ENCODE measurements at regions not wholly inside any gene's neighbourhood (a gene's known extent, or its start where the extent isn't known, plus 50 kb on each side); places are given as distances from the start of the nearest gene placed in this dataset.

DNA sequence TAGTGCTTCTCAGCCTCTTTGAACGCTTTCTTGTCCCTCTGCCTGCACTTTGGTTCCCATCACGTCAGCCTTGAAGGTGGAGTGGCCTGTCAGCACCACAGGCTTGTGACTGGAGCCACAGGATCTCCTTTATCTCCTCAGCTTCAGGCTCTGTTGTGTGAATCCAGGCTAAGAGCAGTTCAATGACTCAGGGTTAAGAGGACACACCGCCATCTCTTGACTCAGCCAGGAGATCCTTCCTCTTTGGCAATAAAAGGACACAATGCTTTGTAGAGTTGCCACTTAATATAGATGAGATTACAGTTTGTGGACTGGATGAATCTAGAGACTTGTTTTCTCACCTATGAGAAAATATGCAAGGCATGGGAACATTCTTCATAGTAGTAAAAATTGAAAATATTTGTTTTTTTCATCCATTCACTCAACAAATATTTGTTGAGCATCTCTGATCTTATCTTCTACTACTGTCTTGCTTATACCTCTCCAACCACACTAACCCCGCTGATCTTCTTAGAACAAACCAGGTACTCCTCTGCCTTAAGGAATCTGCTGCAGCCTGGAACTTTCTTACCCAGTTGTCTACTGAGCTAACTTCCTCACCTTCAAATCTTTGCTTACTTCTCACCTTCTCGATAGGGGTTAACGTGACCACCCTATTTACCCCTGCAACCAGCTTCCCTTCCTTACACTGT is 62.3 kb downstream of the UCHL1 start:
- TF ChIP-seq, protein P1, sequence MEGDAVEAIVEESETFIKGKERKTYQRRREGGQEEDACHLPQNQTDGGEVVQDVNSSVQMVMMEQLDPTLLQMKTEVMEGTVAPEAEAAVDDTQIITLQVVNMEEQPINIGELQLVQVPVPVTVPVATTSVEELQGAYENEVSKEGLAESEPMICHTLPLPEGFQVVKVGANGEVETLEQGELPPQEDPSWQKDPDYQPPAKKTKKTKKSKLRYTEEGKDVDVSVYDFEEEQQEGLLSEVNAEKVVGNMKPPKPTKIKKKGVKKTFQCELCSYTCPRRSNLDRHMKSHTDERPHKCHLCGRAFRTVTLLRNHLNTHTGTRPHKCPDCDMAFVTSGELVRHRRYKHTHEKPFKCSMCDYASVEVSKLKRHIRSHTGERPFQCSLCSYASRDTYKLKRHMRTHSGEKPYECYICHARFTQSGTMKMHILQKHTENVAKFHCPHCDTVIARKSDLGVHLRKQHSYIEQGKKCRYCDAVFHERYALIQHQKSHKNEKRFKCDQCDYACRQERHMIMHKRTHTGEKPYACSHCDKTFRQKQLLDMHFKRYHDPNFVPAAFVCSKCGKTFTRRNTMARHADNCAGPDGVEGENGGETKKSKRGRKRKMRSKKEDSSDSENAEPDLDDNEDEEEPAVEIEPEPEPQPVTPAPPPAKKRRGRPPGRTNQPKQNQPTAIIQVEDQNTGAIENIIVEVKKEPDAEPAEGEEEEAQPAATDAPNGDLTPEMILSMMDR (IDR thresholded peaks at IDR 0.05): no peak

DNA sequence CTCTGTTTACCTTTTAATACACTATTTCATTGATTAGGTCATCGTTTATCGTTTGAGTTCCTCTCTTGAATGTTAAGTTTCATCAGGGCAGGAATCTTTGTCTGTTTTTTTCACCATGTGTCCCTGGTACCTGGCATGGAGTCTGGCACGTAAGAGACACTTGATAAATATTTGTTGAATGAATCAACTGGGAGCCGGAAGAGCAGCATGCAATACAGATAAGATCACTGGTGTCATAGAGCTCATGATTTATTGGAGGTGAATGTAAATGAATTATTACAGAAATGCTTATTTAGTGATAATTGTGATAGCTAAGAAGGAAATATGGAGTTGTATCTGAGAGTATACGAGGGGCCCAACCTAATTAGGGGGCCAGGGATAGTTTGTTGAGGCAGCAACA is 62.8 kb downstream of the UCHL1 start:
- H3K4me3 ChIP-seq: no peak overlapping the region
- no peak overlapping the region for H3K27ac ChIP-seq
- DNase-seq (ENCODE audit: low spot score): no peak
- TF ChIP-seq, protein P1 (IDR thresholded peaks at IDR 0.05): no peak

More for the DNA sequence above, 62.3 kb downstream of the UCHL1 start:
- H3K4me3 ChIP-seq: no peak overlapping the region
- H3K27ac ChIP-seq: no peak overlapping the region
- DNase-seq (ENCODE audit: low spot score): no peak

DNA sequence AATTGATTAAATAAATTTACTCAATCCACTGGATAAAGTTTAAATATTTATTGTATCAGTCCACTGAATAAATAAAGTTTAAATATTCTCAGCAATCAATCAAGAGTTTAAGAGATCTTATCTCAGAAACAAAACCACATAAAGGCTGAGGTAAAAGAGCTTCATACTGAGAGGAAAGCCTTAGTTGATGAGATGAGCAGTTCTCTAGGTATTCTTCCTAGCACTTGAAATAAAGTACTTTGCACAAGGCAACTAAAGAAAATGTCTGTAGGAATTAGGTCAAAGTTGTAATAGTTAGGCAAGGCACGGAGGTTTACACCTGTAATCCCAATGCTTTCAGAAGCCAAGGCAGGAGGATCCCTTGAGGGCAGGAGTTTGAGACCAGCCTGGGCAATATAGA is 63.5 kb downstream of the UCHL1 start:
- TF ChIP-seq, protein P1 (IDR thresholded peaks at IDR 0.05): no peak
- no peak for DNase-seq (ENCODE audit: low spot score)
- H3K4me3 ChIP-seq: no peak overlapping the region
- no peak overlapping the region for H3K27ac ChIP-seq

DNA sequence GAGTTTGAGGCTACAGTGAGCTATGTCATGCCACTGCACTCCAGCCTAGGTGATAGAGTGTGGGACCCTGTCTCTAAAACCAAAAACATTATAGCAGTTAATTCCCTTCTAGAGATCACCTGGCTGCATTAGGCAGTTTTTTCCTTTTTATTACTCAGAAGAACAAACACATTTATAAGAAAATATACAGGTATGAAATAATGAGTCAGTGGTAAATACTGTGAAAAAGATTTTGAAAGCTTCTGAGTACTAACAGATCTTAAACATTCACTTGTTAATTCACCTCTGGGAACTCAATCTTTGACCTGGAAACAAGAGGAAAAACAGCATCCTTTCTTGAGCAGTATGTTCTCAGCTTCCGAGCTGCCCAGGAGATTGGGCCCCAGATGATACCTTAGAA is 64.1 kb downstream of the UCHL1 start:
- TF ChIP-seq, protein P1 (IDR thresholded peaks at IDR 0.05): no peak
- Histone ChIP-seq H3K4me3 (no peak overlapping the region), H3K27ac (no peak overlapping the region)
- no peak for DNase-seq (ENCODE audit: low spot score)

DNA sequence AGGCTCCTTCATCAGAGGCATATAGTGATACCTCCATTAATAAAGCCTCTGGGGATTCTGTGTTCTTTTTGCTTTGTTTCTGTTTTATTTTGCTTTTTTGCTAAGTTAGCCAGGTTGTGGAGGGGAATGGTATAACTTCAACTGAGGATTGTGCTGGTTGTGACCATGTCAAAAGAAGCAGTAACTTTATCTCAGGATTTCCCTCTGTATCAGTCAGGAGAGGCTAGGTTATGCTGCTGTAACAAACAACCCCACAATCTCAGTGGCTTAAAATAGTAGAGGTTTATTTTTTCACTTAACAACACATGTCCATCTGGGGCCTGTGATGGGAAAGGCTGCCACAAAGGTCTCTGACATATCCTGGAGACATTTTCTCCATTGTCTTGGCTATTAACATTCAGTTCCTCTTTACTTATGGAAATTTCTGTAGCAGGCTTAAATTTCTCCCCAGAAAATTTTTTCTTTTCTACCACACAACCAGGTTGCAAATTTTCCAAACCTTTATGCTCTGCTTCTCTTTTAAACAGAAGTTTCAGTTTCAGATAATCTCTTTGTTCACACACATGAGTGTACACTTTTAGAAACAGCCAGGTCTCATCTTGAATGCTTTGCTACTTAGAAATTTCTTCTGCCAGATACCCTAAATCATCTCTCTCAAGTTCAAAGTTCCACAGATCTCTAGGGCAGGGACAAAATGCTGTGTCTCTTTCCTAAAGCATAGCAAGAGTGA is 64.7 kb downstream of the UCHL1 start:
- TF ChIP-seq, protein P1 (IDR thresholded peaks at IDR 0.05): no peak
- Histone ChIP-seq H3K4me3 (no peak overlapping the region), H3K27ac (no peak overlapping the region)
- DNase-seq (ENCODE audit: low spot score): no peak

DNA sequence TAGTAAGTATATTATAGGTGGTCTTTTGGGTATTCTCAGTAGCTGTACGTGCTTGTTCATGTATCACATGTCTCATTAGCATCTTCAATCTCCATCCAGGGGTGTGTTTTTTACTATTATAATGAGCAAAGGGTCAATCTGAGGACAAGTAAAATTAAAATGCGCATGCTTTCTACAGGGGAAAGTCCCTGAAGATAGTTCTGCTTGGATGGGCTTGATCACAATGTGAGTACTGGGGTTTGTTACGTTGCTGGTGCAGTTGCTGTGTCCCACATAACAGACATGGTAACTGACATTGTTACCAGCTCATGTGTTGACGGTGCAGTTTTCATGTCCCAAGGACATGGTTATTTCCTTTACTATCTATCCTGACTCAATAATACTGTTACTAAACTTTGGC is 65.9 kb downstream of the UCHL1 start:
- Histone ChIP-seq H3K27ac (no peak overlapping the region), H3K4me3 (no peak overlapping the region)
- TF ChIP-seq, protein P1 (IDR thresholded peaks at IDR 0.05): no peak
- DNase-seq (ENCODE audit: low spot score): no peak

DNA sequence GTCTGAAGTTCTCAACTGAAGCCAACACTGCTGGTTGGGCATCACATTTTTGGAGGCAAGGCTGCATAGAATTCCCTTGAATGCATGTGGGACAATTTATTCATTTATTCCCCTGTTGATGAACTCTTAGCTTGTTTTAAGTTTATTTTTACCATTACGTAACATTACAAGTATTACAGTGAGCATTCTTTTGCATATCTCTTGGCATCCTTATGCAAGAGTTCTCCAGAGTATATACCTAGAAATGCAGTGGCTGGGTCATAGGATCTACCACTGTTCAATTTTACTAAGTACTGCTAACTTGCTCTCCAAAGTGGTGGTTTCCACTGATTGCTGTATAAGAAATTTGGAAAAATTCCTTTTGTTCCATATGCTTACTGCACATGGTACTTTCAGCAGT is 66.5 kb downstream of the UCHL1 start:
- DNase-seq (ENCODE audit: low spot score): no peak

More for the DNA sequence above, 66.5 kb downstream of the UCHL1 start:
- Histone ChIP-seq H3K4me3 (no peak overlapping the region), H3K27ac (no peak overlapping the region)
- TF ChIP-seq, protein P1 (IDR thresholded peaks at IDR 0.05): no peak

Measured in coronary artery (tissue), 2 donors.